OCI-LY3 (cell line): ENCODE measurements at regions not wholly inside any gene's neighbourhood (a gene's known extent, or its start where the extent isn't known, plus 50 kb on each side); places are given as distances from the start of the nearest gene placed in this dataset.

ENCODE experiments used
- H2AFZ ChIP-seq: fragments of 200-600, 300-600 bp; shearing (Covaris generic); 2 replicates; pipeline ENCODE4 v1.6.0; 2014; ENCODE audit warnings: antibody characterized with exemption, low read depth, low read length
- H3K27ac ChIP-seq: fragments of 200-600, 300-600 bp; sonication (generic); 2 replicates; pipeline ENCODE4 v1.5.1; 2014; ENCODE audit warnings: mild to moderate bottlenecking, low read length, moderate library complexity, mixed read lengths
- H3K27me3 ChIP-seq: fragments of 200-600, 300-600 bp; sonication (generic); 2 replicates; pipeline ENCODE4 v1.6.1; 2014; ENCODE audit warnings: low read depth, low read length, mixed read lengths
- H3K36me3 ChIP-seq: fragments of 200-600, 300-600 bp; sonication (generic); replicated peaks from 2 replicates; pipeline ENCODE3; 2014; ENCODE audit warnings: low read depth, low read length, mixed read lengths
- H3K4me1 ChIP-seq: fragments of 300-600, 200-600 bp; sonication (generic); 2 replicates; pipeline ENCODE4 v1.6.1; 2014; ENCODE audit warnings: low read length, mixed read lengths
- H3K4me2 ChIP-seq: fragments of 200-600, 300-600 bp; sonication (generic); 2 replicates; pipeline ENCODE4 v1.6.1; 2014; ENCODE audit warnings: low read length, mixed read lengths
- H3K4me3 ChIP-seq: fragments of 300-600, 200-600 bp; sonication (generic); 2 replicates; pipeline ENCODE4 v1.5.1; 2014; ENCODE audit warnings: antibody characterized with exemption, mild to moderate bottlenecking, low read length, moderate library complexity
- H3K79me2 ChIP-seq: fragments of 300-600, 200-600 bp; shearing (Covaris generic); 2 replicates; pipeline ENCODE4 v1.6.1; 2014; ENCODE audit warnings: mild to moderate bottlenecking, low read length, mixed read lengths
- H3K9ac ChIP-seq: fragments of 300-600, 200-600 bp; shearing (Covaris generic); 2 replicates; pipeline ENCODE4 v1.6.0; 2014; ENCODE audit warnings: mild to moderate bottlenecking, low read length, moderate library complexity
- H3K9me3 ChIP-seq: fragments of 200-600, 300-600 bp; shearing (Covaris generic); 2 replicates; pipeline ENCODE4 v1.6.1; 2014; ENCODE audit warnings: low read length, mixed read lengths; ENCODE audit not compliant: insufficient read depth
- H4K20me1 ChIP-seq: fragments of 200-600, 300-600 bp; sonication (generic); 2 replicates; pipeline ENCODE4 v1.6.1; 2016; ENCODE audit warnings: low read length, mixed read lengths; ENCODE audit not compliant: insufficient read depth
- CTCF ChIP-seq: fragments of 200-600, 300-600 bp; sonication (generic); IDR thresholded peaks from 2 replicates; pipeline ENCODE4 v1.5.1; 2014; ENCODE audit warnings: antibody characterized with exemption, low read length, low read depth
- EZH2phosphoT487 ChIP-seq: fragments of 200-600 bp; shearing (Covaris generic); IDR thresholded peaks from 2 replicates; pipeline ENCODE4 v1.6.1; 2018; ENCODE audit warnings: antibody characterized with exemption, mixed run types, low read depth

GRCh38 chr10:29033311-29033940, 255.4 kb upstream of the LYZL1 start:
- Histone ChIP-seq H3K4me3 (peak overlapping the region; percentile 73), H4K20me1 (no peaks in the 10 kb centered on the region), H3K4me2 (peak overlapping the region; percentile 94), H3K27ac (no peak overlapping the region), H3K27me3 (no peaks in the 10 kb centered on the region), H3K9ac (peak overlapping the region; percentile 34; the same call in 1 of the 2 replicates), H3K79me2 (no peaks in the 10 kb centered on the region), H3K4me1 (peaks cover 54% of the 10 kb centered on the region), H2AFZ (peak overlapping the region; percentile 85; the same call in 1 of the 2 replicates), H3K36me3 (no peaks in the 10 kb centered on the region), H3K9me3 (no peaks in the 10 kb centered on the region)
- TF ChIP-seq CTCF (no peak), EZH2phosphoT487 (no peak)

GRCh38 chr10:29034592-29034991, 254.3 kb upstream of the LYZL1 start:
- Histone ChIP-seq H3K79me2 (no peaks in the 10 kb centered on the region), H2AFZ (no peak overlapping the region), H3K9ac (no peak overlapping the region), H3K36me3 (no peaks in the 10 kb centered on the region), H3K4me2 (no peak overlapping the region), H4K20me1 (no peaks in the 10 kb centered on the region), H3K4me1 (peaks cover 46% of the 10 kb centered on the region), H3K27ac (no peak overlapping the region), H3K27me3 (no peaks in the 10 kb centered on the region), H3K4me3 (no peak overlapping the region), H3K9me3 (no peaks in the 10 kb centered on the region)
- no peak for TF ChIP-seq EZH2phosphoT487
- no peak for TF ChIP-seq CTCF

- Histone ChIP-seq H3K27ac (no peak overlapping the region), H2AFZ (no peak overlapping the region), H3K4me1 (peaks cover 35% of the 10 kb centered on the region), H3K36me3 (no peaks in the 10 kb centered on the region), H3K79me2 (no peaks in the 10 kb centered on the region), H3K4me2 (no peak overlapping the region), H3K9me3 (no peaks in the 10 kb centered on the region), H3K4me3 (no peak overlapping the region), H4K20me1 (no peaks in the 10 kb centered on the region), H3K27me3 (no peaks in the 10 kb centered on the region), H3K9ac (no peak overlapping the region)
- TF ChIP-seq EZH2phosphoT487 (no peak), CTCF (no peak)
Measured at GRCh38 chr10:29035721-29036120, 253.1 kb upstream of the LYZL1 start.

- no peaks in the 10 kb centered on the region for H3K36me3 ChIP-seq
- H3K4me1 ChIP-seq = peaks cover 23% of the 10 kb centered on the region
- no peak overlapping the region for H3K27ac ChIP-seq
- H2AFZ ChIP-seq = no peak overlapping the region
- H3K9me3 ChIP-seq = no peaks in the 10 kb centered on the region
- no peak for TF ChIP-seq EZH2phosphoT487
- no peak for TF ChIP-seq CTCF
- H3K79me2 ChIP-seq = no peaks in the 10 kb centered on the region
- H3K9ac ChIP-seq = no peak overlapping the region
- H3K4me2 ChIP-seq = no peak overlapping the region
- H4K20me1 ChIP-seq = no peaks in the 10 kb centered on the region
- no peaks in the 10 kb centered on the region for H3K27me3 ChIP-seq
- no peak overlapping the region for H3K4me3 ChIP-seq
Measured at GRCh38 chr10:29037348-29038113, 251.3 kb upstream of the LYZL1 start.
